Right atrium auricular region (tissue), 2 donors: ENCODE measurements at regions not wholly inside any gene's neighbourhood (a gene's known extent, or its start where the extent isn't known, plus 50 kb on each side); places are given as distances from the start of the nearest gene placed in this dataset.

Experiments used
- DNase-seq: peaks from one replicate; pipeline ENCODE4 v3.0.0-alpha.2; 2019; ENCODE audit warnings: low spot score
- H3K27ac ChIP-seq, 2 donors: fragments of 200-600 bp; sonication (generic); 1 replicate in 1 of 2; 2 replicates in 1 of 2; pipeline ENCODE4 v1.5.1; 2016 to 2019
- H3K27me3 ChIP-seq, 2 donors: fragments of 200-600 bp; sonication (generic); one replicate each; pipeline versions ENCODE4 v1.5.1 to v1.6.0; 2017 to 2019
- H3K36me3 ChIP-seq: fragments of 200-600 bp; sonication (generic); one replicate; pipeline ENCODE4 v1.5.1; 2016
- H3K4me1 ChIP-seq, 2 donors: fragments of 200-600 bp; sonication (generic); one replicate each; pipeline versions ENCODE4 v1.5.1 to v1.6.0; 2017 to 2019
- H3K4me3 ChIP-seq, 2 donors: fragments of 200-600 bp; sonication (generic); 1 replicate in 1 of 2; 2 replicates in 1 of 2; pipeline ENCODE4 v1.5.1; 2017 to 2019; ENCODE audit warnings: mild to moderate bottlenecking in 1 of 2, moderate library complexity in 1 of 2
- H3K9me3 ChIP-seq, 2 donors: fragments of 200-600 bp; sonication (generic); one replicate each; pipeline ENCODE4 v1.5.1; 2019
- CTCF ChIP-seq, 2 donors: fragments of 200-600 bp; sonication (generic); IDR thresholded peaks; one replicate each; pipeline ENCODE4 v1.5.1; 2019; ENCODE audit warnings: antibody characterized with exemption in 2 of 2

GRCh38 chr15:98444138-98444537 is 204.2 kb upstream of the IGF1R start:
- DNase-seq = no peak
- no peak overlapping the region for H3K4me3 ChIP-seq
- no peaks in the 10 kb centered on the region for H3K27me3 ChIP-seq
- no peak overlapping the region for H3K27ac ChIP-seq
- H3K9me3 ChIP-seq = no peaks in the 10 kb centered on the region
- no peak for TF ChIP-seq CTCF (IDR thresholded peaks at IDR 0.05)
- no peaks in the 10 kb centered on the region for H3K36me3 ChIP-seq
- no peaks in the 10 kb centered on the region for H3K4me1 ChIP-seq

DNA sequence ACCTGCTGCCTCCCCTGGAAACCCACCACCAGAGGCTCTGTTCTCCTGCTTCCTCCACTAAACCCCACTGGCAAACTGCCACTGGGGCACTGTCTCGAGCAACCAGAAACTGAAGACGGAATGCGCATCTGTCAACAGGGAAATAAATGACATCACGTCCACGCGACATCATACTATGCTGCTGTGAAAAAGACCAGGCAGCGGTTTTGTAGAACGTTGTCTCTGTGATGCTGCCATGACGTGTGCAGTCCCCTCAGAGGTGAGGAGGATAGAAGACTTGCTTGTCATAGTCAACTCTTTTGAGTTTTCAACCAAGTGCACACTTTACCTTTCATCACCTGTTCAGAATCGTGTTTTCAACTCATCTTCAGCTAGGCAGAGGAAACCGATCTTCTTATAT is 203.0 kb upstream of the IGF1R start:
- no peak overlapping the region for H3K27ac ChIP-seq
- no peaks in the 10 kb centered on the region for H3K27me3 ChIP-seq
- no peak for TF ChIP-seq CTCF (IDR thresholded peaks at IDR 0.05)
- no peak for DNase-seq
- no peak overlapping the region for H3K4me3 ChIP-seq
- H3K36me3 ChIP-seq = no peaks in the 10 kb centered on the region
- H3K4me1 ChIP-seq = no peaks in the 10 kb centered on the region
- H3K9me3 ChIP-seq = no peaks in the 10 kb centered on the region

GRCh38 chr15:98446083-98446482 is 202.3 kb upstream of the IGF1R start:
- H3K9me3 ChIP-seq = no peaks in the 10 kb centered on the region
- DNase-seq = no peak
- H3K4me1 ChIP-seq = no peaks in the 10 kb centered on the region
- no peaks in the 10 kb centered on the region for H3K27me3 ChIP-seq
- TF ChIP-seq CTCF (IDR thresholded peaks at IDR 0.05) = no peak
- no peaks in the 10 kb centered on the region for H3K36me3 ChIP-seq
- H3K27ac ChIP-seq = no peak overlapping the region
- H3K4me3 ChIP-seq = no peak overlapping the region

- no peak for DNase-seq
- H3K27me3 ChIP-seq = no peaks in the 10 kb centered on the region
- H3K4me1 ChIP-seq = no peaks in the 10 kb centered on the region
- TF ChIP-seq CTCF (IDR thresholded peaks at IDR 0.05) = no peak
- no peak overlapping the region for H3K4me3 ChIP-seq
- H3K27ac ChIP-seq = no peak overlapping the region
- H3K36me3 ChIP-seq = no peaks in the 10 kb centered on the region
- H3K9me3 ChIP-seq = no peaks in the 10 kb centered on the region
Observed at GRCh38 chr15:98447069-98447468, 201.3 kb upstream of the IGF1R start.

GRCh38 chr15:98451236-98451635 is 197.1 kb upstream of the IGF1R start:
- H3K27me3 ChIP-seq = no peaks in the 10 kb centered on the region
- no peaks in the 10 kb centered on the region for H3K4me1 ChIP-seq

More at GRCh38 chr15:98451236-98451635, 197.1 kb upstream of the IGF1R start:
- DNase-seq = no peak
- TF ChIP-seq CTCF (IDR thresholded peaks at IDR 0.05) = no peak
- H3K27ac ChIP-seq = no peak overlapping the region
- H3K4me3 ChIP-seq = no peak overlapping the region
- H3K36me3 ChIP-seq = no peaks in the 10 kb centered on the region
- H3K9me3 ChIP-seq = no peaks in the 10 kb centered on the region
